Tibial artery (tissue), 4 donors: ENCODE measurements at regions not wholly inside any gene's neighbourhood (a gene's known extent, or its start where the extent isn't known, plus 50 kb on each side); places are given as distances from the start of the nearest gene placed in this dataset.

Experiments
- DNase-seq, 2 donors: peaks; one replicate each; pipeline ENCODE4 v3.0.0-alpha.2; 2019
- H3K27ac ChIP-seq, 2 donors: fragments of 200-600 bp; sonication (generic) in 1 of 2; 1 replicate in 1 of 2; 2 replicates in 1 of 2; pipeline ENCODE4 v1.5.1; 2018 to 2019; ENCODE audit warnings: mild to moderate bottlenecking in 1 of 2
- H3K27me3 ChIP-seq, 2 donors: fragments of 200-600 bp; sonication (generic) in 1 of 2; one replicate each; pipeline versions ENCODE4 v1.5.1 to v1.6.0; 2016 to 2019
- H3K36me3 ChIP-seq, 3 donors: fragments of 200-600 bp; sonication (generic) in 2 of 3; one replicate each; pipeline ENCODE4 v1.5.1; 2016 to 2019; ENCODE audit warnings: mild to moderate bottlenecking in 2 of 3
- H3K4me1 ChIP-seq, 4 donors: fragments of 200-600 bp; sonication (generic) in 2 of 4; 1 replicate in 3 of 4; 2 replicates in 1 of 4; pipeline ENCODE4 v1.5.1; 2016 to 2019
- H3K4me3 ChIP-seq, 2 donors: fragments of 200-600 bp; sonication (generic) in 1 of 2; 1 replicate in 1 of 2; 2 replicates in 1 of 2; pipeline ENCODE4 v1.5.1; 2018 to 2019; ENCODE audit warnings: mild to moderate bottlenecking in 2 of 2
- H3K9me3 ChIP-seq, 3 donors: fragments of 200-600 bp; sonication (generic) in 1 of 3; one replicate each; pipeline ENCODE4 v1.5.1; 2016 to 2019
- intact Hi-C: fragments of 100-400 bp; cut with DNase I; formaldehyde crosslinking; loops from one replicate; pipeline ENCODE4 v1.15.0; 2023; ENCODE audit warnings: low total_unique reads
- TF ChIP-seq, protein P1 (sequence below), 2 experiments: fragments of 200-600 bp in 1 of 2; fragments of 450-650 bp in 1 of 2; IDR thresholded peaks; one replicate each; pipeline ENCODE4 v1.5.1; 2017 to 2019; ENCODE audit warnings: antibody characterized with exemption in 2 of 2, mild to moderate bottlenecking in 1 of 2, moderate library complexity in 1 of 2

DNA sequence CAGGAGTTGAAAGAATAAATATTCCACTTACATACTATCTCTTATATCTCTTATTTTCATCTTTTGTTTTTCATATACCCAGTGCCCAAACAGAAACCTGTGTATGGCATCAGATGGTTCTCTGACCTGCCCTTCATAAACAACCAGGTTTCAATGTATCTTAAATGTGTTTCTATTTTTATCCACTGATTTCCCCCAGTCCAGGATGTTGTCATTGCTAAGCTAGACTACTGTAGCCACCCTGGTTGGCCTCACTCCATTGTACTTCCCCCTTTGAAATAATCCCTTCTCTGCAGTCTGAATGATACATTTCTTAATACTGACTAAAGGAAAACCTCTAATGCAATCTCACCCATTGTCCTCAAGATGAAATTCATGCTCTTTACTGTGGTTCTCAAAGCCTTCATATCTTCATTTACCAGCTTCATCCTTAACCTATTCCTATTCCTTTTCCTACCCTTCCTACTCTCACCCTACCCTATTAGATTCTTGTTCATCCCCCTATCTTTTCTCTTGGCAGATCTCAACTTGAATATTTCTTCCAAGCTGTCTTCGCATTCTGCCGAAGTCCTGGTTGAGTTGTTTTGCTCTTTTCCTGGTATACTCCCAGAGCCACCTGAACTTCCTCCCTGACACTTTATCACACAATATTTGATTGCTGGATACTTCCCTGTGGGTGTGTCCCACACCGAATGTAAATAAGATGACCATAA, 312.4 kb downstream of the FOXG1 start:
- Histone ChIP-seq H3K4me1 (no peaks in the 10 kb centered on the region), H3K27me3 (no peaks in the 10 kb centered on the region)

DNA sequence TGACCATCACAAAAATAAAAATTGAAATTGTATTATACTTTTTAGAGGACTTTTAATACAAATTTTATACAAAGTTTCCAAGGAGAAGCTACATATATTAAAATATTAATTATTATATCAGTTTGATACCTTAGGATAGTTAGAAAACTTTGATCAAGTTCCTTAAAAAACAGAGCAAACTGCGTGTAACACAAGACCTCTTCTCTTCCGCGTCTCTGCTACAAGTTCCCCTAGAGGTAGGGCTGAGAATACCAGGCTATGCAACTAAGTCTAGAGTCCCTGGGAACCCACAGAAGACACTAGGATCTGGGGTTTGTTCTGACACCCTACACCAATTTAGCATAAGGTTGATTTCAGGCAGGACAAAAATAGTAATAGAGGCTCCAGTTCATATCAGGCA, 319.0 kb downstream of the FOXG1 start:
- intact Hi-C loops: no loop called here
- no peak overlapping the region for H3K27ac ChIP-seq
- no peaks in the 10 kb centered on the region for H3K9me3 ChIP-seq
- no peak overlapping the region for H3K4me3 ChIP-seq
- H3K4me1 ChIP-seq: no peaks in the 10 kb centered on the region
- H3K36me3 ChIP-seq: no peaks in the 10 kb centered on the region
- TF ChIP-seq, protein P1, sequence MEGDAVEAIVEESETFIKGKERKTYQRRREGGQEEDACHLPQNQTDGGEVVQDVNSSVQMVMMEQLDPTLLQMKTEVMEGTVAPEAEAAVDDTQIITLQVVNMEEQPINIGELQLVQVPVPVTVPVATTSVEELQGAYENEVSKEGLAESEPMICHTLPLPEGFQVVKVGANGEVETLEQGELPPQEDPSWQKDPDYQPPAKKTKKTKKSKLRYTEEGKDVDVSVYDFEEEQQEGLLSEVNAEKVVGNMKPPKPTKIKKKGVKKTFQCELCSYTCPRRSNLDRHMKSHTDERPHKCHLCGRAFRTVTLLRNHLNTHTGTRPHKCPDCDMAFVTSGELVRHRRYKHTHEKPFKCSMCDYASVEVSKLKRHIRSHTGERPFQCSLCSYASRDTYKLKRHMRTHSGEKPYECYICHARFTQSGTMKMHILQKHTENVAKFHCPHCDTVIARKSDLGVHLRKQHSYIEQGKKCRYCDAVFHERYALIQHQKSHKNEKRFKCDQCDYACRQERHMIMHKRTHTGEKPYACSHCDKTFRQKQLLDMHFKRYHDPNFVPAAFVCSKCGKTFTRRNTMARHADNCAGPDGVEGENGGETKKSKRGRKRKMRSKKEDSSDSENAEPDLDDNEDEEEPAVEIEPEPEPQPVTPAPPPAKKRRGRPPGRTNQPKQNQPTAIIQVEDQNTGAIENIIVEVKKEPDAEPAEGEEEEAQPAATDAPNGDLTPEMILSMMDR (IDR thresholded peaks at IDR 0.05): no peak
- no peaks in the 10 kb centered on the region for H3K27me3 ChIP-seq
- DNase-seq: no peak

More for the DNA sequence above, 312.4 kb downstream of the FOXG1 start:
- no peak for DNase-seq
- H3K36me3 ChIP-seq: no peaks in the 10 kb centered on the region
- H3K4me3 ChIP-seq: no peak overlapping the region
- TF ChIP-seq, protein P1 (IDR thresholded peaks at IDR 0.05): no peak
- intact Hi-C loops: no loop called here
- no peak overlapping the region for H3K27ac ChIP-seq
- no peaks in the 10 kb centered on the region for H3K9me3 ChIP-seq

DNA sequence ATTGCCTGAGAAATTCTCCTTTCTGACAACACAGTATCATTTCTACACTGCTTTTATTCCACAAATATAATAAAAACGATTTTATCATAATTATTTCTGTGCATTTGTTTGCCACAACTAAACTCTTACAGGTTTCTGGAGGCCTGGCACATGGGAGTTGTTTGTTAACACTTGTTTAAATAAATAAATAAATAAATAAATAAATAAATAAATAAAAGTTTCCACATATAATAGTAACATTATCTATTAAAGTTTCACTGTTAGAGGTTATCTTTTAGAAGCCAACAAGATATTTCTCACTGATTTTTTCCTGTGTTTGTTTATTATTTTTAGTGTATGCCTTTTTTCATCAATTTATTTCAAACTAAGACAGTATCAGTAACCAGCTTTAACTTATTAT, 323.3 kb downstream of the FOXG1 start:
- Histone ChIP-seq H3K9me3 (no peaks in the 10 kb centered on the region), H3K27me3 (no peaks in the 10 kb centered on the region), H3K36me3 (no peaks in the 10 kb centered on the region), H3K4me1 (no peaks in the 10 kb centered on the region), H3K27ac (no peak overlapping the region), H3K4me3 (no peak overlapping the region)
- intact Hi-C loops: no loop called here
- DNase-seq: no peak
- TF ChIP-seq, protein P1 (IDR thresholded peaks at IDR 0.05): no peak

DNA sequence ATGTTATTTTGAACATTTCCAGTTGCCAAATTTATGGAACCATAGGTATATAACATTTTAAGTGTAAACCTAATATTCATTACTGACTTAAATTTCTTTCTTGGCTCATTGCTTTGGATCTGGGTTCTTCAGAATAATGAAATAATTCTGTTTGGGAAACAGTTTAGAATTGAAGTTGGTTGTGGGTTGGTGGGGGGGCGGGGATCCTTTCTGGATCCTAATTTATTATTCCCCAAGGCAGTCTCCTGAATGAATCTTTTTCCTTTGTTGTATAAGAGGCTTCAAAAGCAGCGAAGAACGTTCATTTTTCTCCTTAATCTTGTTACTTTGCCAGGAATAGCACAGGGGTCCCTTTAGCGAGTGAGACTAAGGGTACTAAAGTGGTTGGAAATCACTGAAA, 325.5 kb downstream of the FOXG1 start:
- no peaks in the 10 kb centered on the region for H3K27me3 ChIP-seq
- no peaks in the 10 kb centered on the region for H3K4me1 ChIP-seq
- TF ChIP-seq, protein P1 (IDR thresholded peaks at IDR 0.05): no peak
- no peak for DNase-seq
- H3K9me3 ChIP-seq: no peaks in the 10 kb centered on the region
- intact Hi-C loops: no loop called here
- no peak overlapping the region for H3K4me3 ChIP-seq
- no peaks in the 10 kb centered on the region for H3K36me3 ChIP-seq
- H3K27ac ChIP-seq: no peak overlapping the region

DNA sequence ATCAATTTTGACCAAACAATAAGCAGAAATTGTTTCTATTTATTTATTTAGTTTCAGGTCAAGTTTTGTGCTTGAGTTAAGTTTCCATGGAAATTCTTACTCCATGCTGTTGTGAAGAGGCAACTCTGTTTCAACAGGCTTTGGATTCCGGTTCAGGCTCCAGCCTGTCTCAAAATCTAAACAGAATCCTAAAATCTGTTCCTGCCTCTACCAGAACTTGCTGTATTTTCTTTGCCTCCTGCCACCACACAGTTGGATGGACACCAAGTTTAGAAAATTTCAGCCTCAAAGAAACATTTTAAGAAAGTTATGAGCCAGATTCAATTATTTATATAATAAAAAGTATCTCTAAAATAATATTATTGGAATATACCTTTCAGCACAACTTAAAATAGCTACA, 330.9 kb downstream of the FOXG1 start:
- Histone ChIP-seq H3K4me1 (no peaks in the 10 kb centered on the region), H3K27me3 (no peaks in the 10 kb centered on the region), H3K36me3 (no peaks in the 10 kb centered on the region), H3K27ac (no peak overlapping the region), H3K9me3 (no peaks in the 10 kb centered on the region), H3K4me3 (no peak overlapping the region)
- no peak for DNase-seq
- TF ChIP-seq, protein P1 (IDR thresholded peaks at IDR 0.05): no peak
- intact Hi-C loops: no loop called here

DNA sequence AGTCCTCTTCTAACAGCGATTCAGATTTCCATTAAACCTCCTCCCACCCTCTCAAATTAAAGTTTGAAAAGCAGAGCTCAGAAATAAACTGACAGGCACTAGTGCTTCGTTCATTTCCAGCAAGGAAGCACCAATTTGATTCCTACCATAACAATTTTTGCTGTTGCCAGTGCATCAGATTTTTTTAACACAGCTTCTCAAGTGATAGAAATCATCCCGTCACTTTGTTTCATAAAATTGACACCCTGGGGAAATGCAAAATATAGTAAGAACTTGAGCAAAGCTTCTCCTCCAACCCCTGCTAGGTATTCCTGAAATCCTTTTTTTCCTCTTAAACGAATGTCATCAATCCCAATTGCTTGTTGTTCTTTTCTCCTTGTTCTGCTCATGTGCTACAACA, 332.1 kb downstream of the FOXG1 start:
- no peak overlapping the region for H3K27ac ChIP-seq
- no peaks in the 10 kb centered on the region for H3K27me3 ChIP-seq
- TF ChIP-seq, protein P1 (IDR thresholded peaks at IDR 0.05): no peak
- intact Hi-C loops: no loop called here
- no peak overlapping the region for H3K4me3 ChIP-seq
- no peaks in the 10 kb centered on the region for H3K4me1 ChIP-seq
- no peak for DNase-seq
- H3K36me3 ChIP-seq: no peaks in the 10 kb centered on the region
- H3K9me3 ChIP-seq: no peaks in the 10 kb centered on the region
